ENCODE measurements at regions not wholly inside any gene's neighbourhood (a gene's known extent, or its start where the extent isn't known, plus 50 kb on each side); places are given as distances from the start of the nearest gene placed in this dataset.

- Histone ChIP-seq H3K4me3 (replicated peaks in 1 of 3) (no peak overlapping the region), H3K9me3 (no peaks in the 10 kb centered on the region), H3K36me3 (no peaks in the 10 kb centered on the region), H3K27me3 (no peaks in the 10 kb centered on the region), H3K4me1 (no peaks in the 10 kb centered on the region), H3K27ac (no peak overlapping the region)
- no peak for DNase-seq
- intact Hi-C loops (cut with DNase I) = no loop called here
- TF ChIP-seq CTCF (IDR thresholded peaks at IDR 0.05) (no peak), POLR2A (IDR thresholded peaks at IDR 0.05) (no peak)
These were observed 210.0 kb downstream of the HINT1 start for GRCh38 chr5:130955041-130955440.

DNA sequence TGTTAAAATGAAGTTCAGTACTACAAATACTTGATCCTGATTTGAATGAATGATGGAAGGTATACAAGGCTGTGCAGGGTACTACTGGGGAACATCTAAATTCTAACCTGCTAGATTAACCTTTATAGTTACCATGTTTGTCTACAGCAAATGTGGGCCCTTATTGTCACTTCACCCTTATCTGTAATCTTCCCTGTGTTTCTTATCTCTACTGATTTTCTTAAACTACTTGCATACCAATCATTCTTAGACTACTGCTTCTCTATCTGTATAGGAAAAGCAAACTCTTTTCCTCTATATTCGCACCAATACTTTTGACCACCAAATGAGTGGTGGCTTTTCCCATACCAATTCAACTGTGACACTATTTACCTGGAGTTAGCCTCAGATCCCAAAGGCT is 210.7 kb downstream of the HINT1 start:
- Histone ChIP-seq H3K9me3 (no peaks in the 10 kb centered on the region), H3K27ac (no peak overlapping the region), H3K27me3 (no peaks in the 10 kb centered on the region), H3K4me3 (replicated peaks in 1 of 3) (no peak overlapping the region), H3K4me1 (no peaks in the 10 kb centered on the region), H3K36me3 (no peaks in the 10 kb centered on the region)
- TF ChIP-seq CTCF (IDR thresholded peaks at IDR 0.05) (no peak), POLR2A (IDR thresholded peaks at IDR 0.05) (no peak)
- DNase-seq = no peak
- 52 to 66% methylated on average over 1 of the region's 1 CpG for WGBS, 2 donors
- intact Hi-C loops (cut with DNase I) = no loop called here

DNA sequence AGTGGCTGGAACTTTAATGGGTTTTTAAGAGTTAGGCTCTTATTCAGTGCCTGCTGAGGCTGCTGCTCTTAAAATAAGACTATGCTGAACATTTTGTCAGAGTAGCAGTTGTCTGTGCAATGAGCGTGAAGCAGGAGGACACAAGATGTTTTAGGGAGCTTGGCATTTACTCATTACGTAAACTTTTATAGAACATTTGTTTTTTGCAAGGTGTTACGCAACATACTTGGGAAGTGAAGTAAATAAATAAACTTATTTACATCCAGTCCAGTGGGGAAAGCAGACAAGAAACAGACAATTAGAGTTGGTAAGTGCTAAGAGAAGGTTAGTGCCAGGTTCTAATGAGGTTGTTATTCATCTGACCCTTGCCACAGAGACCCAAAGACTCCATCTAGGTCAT is 226.0 kb downstream of the HINT1 start:
- H3K27ac ChIP-seq = no peak overlapping the region
- H3K4me1 ChIP-seq = no peaks in the 10 kb centered on the region
- intact Hi-C loops (cut with DNase I) = no loop called here
- H3K36me3 ChIP-seq = no peaks in the 10 kb centered on the region
- 69 to 78% methylated on average over 3 of the region's 3 CpGs for WGBS, 2 donors
- TF ChIP-seq CTCF (IDR thresholded peaks at IDR 0.05) (no peak), POLR2A (IDR thresholded peaks at IDR 0.05) (no peak)
- H3K9me3 ChIP-seq = no peaks in the 10 kb centered on the region
- DNase-seq = no peak
- H3K27me3 ChIP-seq = no peaks in the 10 kb centered on the region
- H3K4me3 ChIP-seq (replicated peaks in 1 of 3) = no peak overlapping the region

DNA sequence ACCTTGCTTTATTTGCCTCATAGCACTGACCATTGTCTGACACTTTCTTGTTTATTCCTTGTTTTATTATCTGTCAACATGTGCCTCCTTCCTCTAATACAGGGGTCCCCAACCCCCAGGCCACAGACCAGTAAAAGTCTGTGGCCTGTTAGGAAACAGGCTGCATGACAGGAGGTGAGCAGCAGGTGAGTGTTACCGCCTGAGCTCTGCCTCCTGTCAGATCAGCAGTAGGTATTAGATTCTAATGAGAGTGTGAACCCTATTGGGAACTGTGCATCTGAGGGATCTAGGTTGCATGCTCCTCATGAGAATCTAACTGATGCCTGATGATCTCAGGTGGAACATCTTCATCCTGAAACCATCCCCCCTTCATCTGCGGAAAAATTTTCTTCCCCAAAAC is 228.0 kb downstream of the HINT1 start:
- H3K27me3 ChIP-seq = no peaks in the 10 kb centered on the region
- H3K36me3 ChIP-seq = no peaks in the 10 kb centered on the region
- intact Hi-C loops (cut with DNase I) = no loop called here
- H3K9me3 ChIP-seq = no peaks in the 10 kb centered on the region
- DNase-seq = no peak
- TF ChIP-seq POLR2A (IDR thresholded peaks at IDR 0.05) (no peak), CTCF (IDR thresholded peaks at IDR 0.05) (no peak)
- H3K4me3 ChIP-seq (replicated peaks in 1 of 3) = no peak overlapping the region
- no peaks in the 10 kb centered on the region for H3K4me1 ChIP-seq
- no peak overlapping the region for H3K27ac ChIP-seq
- 88 to 93% methylated on average over 2 of the region's 2 CpGs for WGBS, 2 donors

DNA sequence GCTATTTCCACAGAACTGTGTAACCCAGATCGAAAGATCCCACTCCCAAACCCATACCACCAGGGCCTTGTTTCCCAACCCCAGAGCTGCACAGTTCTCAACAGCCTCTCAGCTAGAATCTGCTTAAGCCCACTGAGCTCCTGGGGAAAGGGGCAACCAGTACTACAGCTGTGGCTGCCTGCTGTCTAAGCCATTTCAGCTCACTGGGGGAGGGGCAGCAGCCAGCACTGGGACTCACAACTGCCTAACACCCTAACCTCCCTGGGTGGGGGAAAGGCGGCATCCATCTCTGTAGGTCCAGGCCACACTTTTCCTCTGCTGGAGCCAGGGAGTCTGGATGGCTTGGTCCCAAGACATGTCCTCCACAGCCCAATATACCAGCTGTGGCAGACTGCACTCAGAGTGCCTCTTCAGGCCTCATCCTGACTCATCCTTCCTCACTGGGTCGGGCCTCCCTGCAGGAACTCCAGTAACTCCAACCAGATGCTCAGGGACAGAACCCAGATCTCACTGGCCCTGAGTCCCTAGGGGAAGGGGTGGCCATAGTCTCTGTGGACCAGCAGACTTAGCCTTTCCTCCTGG is 241.4 kb downstream of the HINT1 start:
- Histone ChIP-seq H3K27me3 (no peaks in the 10 kb centered on the region), H3K36me3 (no peaks in the 10 kb centered on the region), H3K4me1 (no peaks in the 10 kb centered on the region), H3K4me3 (replicated peaks in 1 of 3) (no peak overlapping the region), H3K9me3 (no peaks in the 10 kb centered on the region), H3K27ac (no peak overlapping the region)
- no peak for DNase-seq
- intact Hi-C loops (cut with DNase I) = no loop called here
- 83 to 89% methylated on average over 2 to 3 of the region's 3 CpGs for WGBS, 2 donors
- TF ChIP-seq POLR2A (IDR thresholded peaks at IDR 0.05) = no peak
- no peak for TF ChIP-seq CTCF (IDR thresholded peaks at IDR 0.05)

All from thyroid gland (tissue), 4 donors.